NK-92 treated with Interleukin-12 subunit alpha and Interleukin-12 subunit beta, amount 100 ng/mL, for 24 hours (cell line): ENCODE measurements at regions not wholly inside any gene's neighbourhood (a gene's known extent, or its start where the extent isn't known, plus 50 kb on each side); places are given as distances from the start of the nearest gene placed in this dataset.
A peak's percentile ranks its signal among the peaks of the same experiment; 100 is the strongest.

Experiments
- DNase-seq: peaks from one replicate; lab custom pipeline; 2025; lab: John Stamatoyannopoulos, UW

- DNase-seq, result no peak
These were observed 436.8 kb downstream of the BCL11B start for GRCh38 chr14:98835051-98835824.

GRCh38 chr14:98835825-98836100 is 436.2 kb downstream of the BCL11B start:
- no peak for DNase-seq

GRCh38 chr14:98840091-98840490 is 431.9 kb downstream of the BCL11B start:
- no peak for DNase-seq

- DNase-seq, result no peak
These were observed 431.5 kb downstream of the BCL11B start for GRCh38 chr14:98840511-98840910.

GRCh38 chr14:98844456-98844855 is 427.5 kb downstream of the BCL11B start:
- peak; percentile 6 for DNase-seq

GRCh38 chr14:98847521-98848468 is 424.2 kb downstream of the BCL11B start:
- DNase-seq, result no peak

- no peak for DNase-seq
These were observed 418.8 kb downstream of the BCL11B start for GRCh38 chr14:98853063-98853729.

GRCh38 chr14:98855926-98856715 is 415.9 kb downstream of the BCL11B start:
- DNase-seq, result no peak

- DNase-seq, result no peak
These were observed 413.8 kb downstream of the BCL11B start for GRCh38 chr14:98858158-98858557.

GRCh38 chr14:98858561-98858960 is 413.4 kb downstream of the BCL11B start:
- no peak for DNase-seq

GRCh38 chr14:98859301-98859700 is 412.7 kb downstream of the BCL11B start:
- no peak for DNase-seq

GRCh38 chr14:98864211-98864610 is 407.8 kb downstream of the BCL11B start:
- DNase-seq, result no peak

GRCh38 chr14:98867146-98867545 is 404.9 kb downstream of the BCL11B start:
- no peak for DNase-seq

GRCh38 chr14:98867726-98868125 is 404.3 kb downstream of the BCL11B start:
- DNase-seq, result no peak

- no peak for DNase-seq
These were observed 403.1 kb downstream of the BCL11B start for GRCh38 chr14:98868866-98869265.

- no peak for DNase-seq
These were observed 400.2 kb downstream of the BCL11B start for GRCh38 chr14:98871796-98872195.

- DNase-seq, result no peak
These were observed 394.9 kb downstream of the BCL11B start for GRCh38 chr14:98877065-98877464.

GRCh38 chr14:98878282-98878681 is 393.7 kb downstream of the BCL11B start:
- DNase-seq, result no peak

- no peak for DNase-seq
These were observed 385.0 kb downstream of the BCL11B start for GRCh38 chr14:98886982-98887381.

- DNase-seq, result no peak
These were observed 383.7 kb downstream of the BCL11B start for GRCh38 chr14:98888281-98888680.

- no peak for DNase-seq
These were observed 382.8 kb downstream of the BCL11B start for GRCh38 chr14:98888927-98889835.
